HG03159 (cell line): ENCODE measurements at regions not wholly inside any gene's neighbourhood (a gene's known extent, or its start where the extent isn't known, plus 50 kb on each side); places are given as distances from the start of the nearest gene placed in this dataset.
"Not testable (repeated sequence)": the region's sequence is repeated elsewhere in the genome, so short reads cannot be mapped to it uniquely, and the experiment has no call there.

Experiments used
- ATAC-seq: cut with Tn5 transposase; IDR thresholded peaks from one replicate; pipeline ENCODE4 v1.9.1; 2021; ENCODE audit warnings: mild to moderate bottlenecking, moderate library complexity; ENCODE audit not compliant: unreplicated experiment

GRCh38 chr11:123344790-123345357, 85.2 kb upstream of the GRAMD1B start:
- no peak for ATAC-seq

GRCh38 chr11:123344188-123344587, 85.9 kb upstream of the GRAMD1B start:
- not testable (repeated sequence) for ATAC-seq

- no peak for ATAC-seq
These were observed 90.9 kb upstream of the GRAMD1B start for GRCh38 chr11:123338997-123339752.

- ATAC-seq, result no peak
These were observed 91.7 kb upstream of the GRAMD1B start for GRCh38 chr11:123338266-123338800.

- no peak for ATAC-seq
These were observed 95.1 kb upstream of the GRAMD1B start for GRCh38 chr11:123334925-123335324.

- not testable (repeated sequence) for ATAC-seq
These were observed 97.5 kb upstream of the GRAMD1B start for GRCh38 chr11:123332577-123332976.

GRCh38 chr11:123330948-123331347, 99.1 kb upstream of the GRAMD1B start:
- ATAC-seq, result no peak

- ATAC-seq, result no peak
These were observed 99.6 kb upstream of the GRAMD1B start for GRCh38 chr11:123330471-123330870.

GRCh38 chr11:123330071-123330470, 100.0 kb upstream of the GRAMD1B start:
- ATAC-seq, result no peak

- no peak for ATAC-seq
These were observed 101.7 kb upstream of the GRAMD1B start for GRCh38 chr11:123328281-123328867.

- ATAC-seq, result no peak
These were observed 104.5 kb upstream of the GRAMD1B start for GRCh38 chr11:123325533-123325932.

GRCh38 chr11:123323568-123323967, 106.5 kb upstream of the GRAMD1B start:
- no peak for ATAC-seq

GRCh38 chr11:123321636-123322035, 108.4 kb upstream of the GRAMD1B start:
- no peak for ATAC-seq

- ATAC-seq, result no peak
These were observed 111.4 kb upstream of the GRAMD1B start for GRCh38 chr11:123318623-123319022.

GRCh38 chr11:123318132-123318531, 111.9 kb upstream of the GRAMD1B start:
- not testable (repeated sequence) for ATAC-seq

- ATAC-seq, result no peak
These were observed 114.1 kb upstream of the GRAMD1B start for GRCh38 chr11:123316003-123316402.

GRCh38 chr11:123314972-123315371, 115.1 kb upstream of the GRAMD1B start:
- no peak for ATAC-seq

- ATAC-seq, result no peak
These were observed 116.8 kb upstream of the GRAMD1B start for GRCh38 chr11:123313262-123313661.

GRCh38 chr11:123308077-123308476, 113.0 kb upstream of the CLMP start:
- ATAC-seq, result no peak

GRCh38 chr11:123307276-123307675, 112.2 kb upstream of the CLMP start:
- ATAC-seq, result no peak

- ATAC-seq, result no peak
These were observed 111.5 kb upstream of the CLMP start for GRCh38 chr11:123306531-123306930.
